Stimulated activated memory B cell treated with anti-CD40 and anti-IgM and Interleukin-4, amounts not matched to agents 10 μg/mL and 1 μg/mL and 100 μg/mL, for 72 hours (primary cell): ENCODE measurements at regions not wholly inside any gene's neighbourhood (a gene's known extent, or its start where the extent isn't known, plus 50 kb on each side); places are given as distances from the start of the nearest gene placed in this dataset.
"Not testable (repeated sequence)": the region's sequence is repeated elsewhere in the genome, so short reads cannot be mapped to it uniquely, and the experiment has no call there.

Source experiments
- ATAC-seq: fragments of 150-1000 bp; cut with Tn5 transposase; 2 replicates; pipeline ENCODE4 v1.10.0; 2021
- H3K27ac Mint-ChIP-seq: one replicate; pipeline ENCODE4 v1.8.0; 2022; ENCODE audit warnings: mild to moderate bottlenecking, mixed read lengths
- H3K27me3 Mint-ChIP-seq: one replicate; pipeline ENCODE4 v1.8.0; 2022; ENCODE audit warnings: mixed read lengths
- H3K36me3 Mint-ChIP-seq: one replicate; pipeline ENCODE4 v1.8.0; 2022; ENCODE audit warnings: mixed read lengths
- H3K4me1 Mint-ChIP-seq: one replicate; pipeline ENCODE4 v1.8.0; 2022; ENCODE audit warnings: mixed read lengths
- H3K4me3 Mint-ChIP-seq: one replicate; pipeline ENCODE4 v1.8.0; 2022; ENCODE audit warnings: mild to moderate bottlenecking, moderate library complexity, mixed read lengths
- H3K9me3 Mint-ChIP-seq: one replicate; pipeline ENCODE4 v1.8.0; 2022; ENCODE audit warnings: mixed read lengths

GRCh38 chr6:169098116-169098515, 155.5 kb downstream of the THBS2 start:
- no peaks in the 10 kb centered on the region for H3K4me1 Mint-ChIP-seq
- H3K27ac Mint-ChIP-seq, result no peak overlapping the region
- H3K36me3 Mint-ChIP-seq, result no peaks in the 10 kb centered on the region
- H3K9me3 Mint-ChIP-seq, result no peaks in the 10 kb centered on the region
- ATAC-seq, result no peak
- no peak overlapping the region for H3K4me3 Mint-ChIP-seq
- peaks cover 9% of the 10 kb centered on the region for H3K27me3 Mint-ChIP-seq

GRCh38 chr6:169097381-169097959, 156.2 kb downstream of the THBS2 start:
- no peak overlapping the region for H3K27ac Mint-ChIP-seq
- H3K36me3 Mint-ChIP-seq, result no peaks in the 10 kb centered on the region
- no peaks in the 10 kb centered on the region for H3K4me1 Mint-ChIP-seq
- H3K4me3 Mint-ChIP-seq, result no peak overlapping the region
- no peaks in the 10 kb centered on the region for H3K9me3 Mint-ChIP-seq
- no peak for ATAC-seq
- peaks cover 9% of the 10 kb centered on the region for H3K27me3 Mint-ChIP-seq

- Mint-ChIP-seq H3K27ac (no peak overlapping the region), H3K4me3 (no peak overlapping the region), H3K36me3 (no peaks in the 10 kb centered on the region), H3K27me3 (peaks cover 9% of the 10 kb centered on the region), H3K9me3 (peaks cover 6% of the 10 kb centered on the region), H3K4me1 (no peaks in the 10 kb centered on the region)
- ATAC-seq, result no peak
These were observed 157.3 kb downstream of the THBS2 start for GRCh38 chr6:169096388-169096787.

- Mint-ChIP-seq H3K36me3 (no peaks in the 10 kb centered on the region), H3K9me3 (peaks cover 14% of the 10 kb centered on the region), H3K27me3 (peaks cover 9% of the 10 kb centered on the region), H3K27ac (no peak overlapping the region), H3K4me1 (no peaks in the 10 kb centered on the region), H3K4me3 (no peak overlapping the region)
- no peak for ATAC-seq
These were observed 158.5 kb downstream of the THBS2 start for GRCh38 chr6:169095153-169095552.

- Mint-ChIP-seq H3K9me3 (peaks cover 19% of the 10 kb centered on the region), H3K27ac (no peak overlapping the region)
These were observed 159.1 kb downstream of the THBS2 start for GRCh38 chr6:169094552-169094950.

GRCh38 chr6:169093770-169094551, 159.7 kb downstream of the THBS2 start:
- peaks cover 9% of the 10 kb centered on the region for H3K27me3 Mint-ChIP-seq
- H3K36me3 Mint-ChIP-seq, result no peaks in the 10 kb centered on the region
- no peak overlapping the region for H3K27ac Mint-ChIP-seq
- no peak overlapping the region for H3K4me3 Mint-ChIP-seq
- H3K4me1 Mint-ChIP-seq, result no peaks in the 10 kb centered on the region
- peaks cover 20% of the 10 kb centered on the region for H3K9me3 Mint-ChIP-seq
- ATAC-seq, result no peak

More at GRCh38 chr6:169094552-169094950, 159.1 kb downstream of the THBS2 start:
- no peak for ATAC-seq
- H3K4me3 Mint-ChIP-seq, result no peak overlapping the region
- peaks cover 9% of the 10 kb centered on the region for H3K27me3 Mint-ChIP-seq
- no peaks in the 10 kb centered on the region for H3K4me1 Mint-ChIP-seq
- H3K36me3 Mint-ChIP-seq, result no peaks in the 10 kb centered on the region

- H3K36me3 Mint-ChIP-seq, result no peaks in the 10 kb centered on the region
- no peak overlapping the region for H3K4me3 Mint-ChIP-seq
- peaks cover 9% of the 10 kb centered on the region for H3K27me3 Mint-ChIP-seq
- H3K9me3 Mint-ChIP-seq, result peaks cover 22% of the 10 kb centered on the region
- no peak for ATAC-seq
- no peak overlapping the region for H3K27ac Mint-ChIP-seq
- H3K4me1 Mint-ChIP-seq, result no peaks in the 10 kb centered on the region
These were observed 160.5 kb downstream of the THBS2 start for GRCh38 chr6:169093066-169093723.

- no peaks in the 10 kb centered on the region for H3K36me3 Mint-ChIP-seq
- peaks cover 22% of the 10 kb centered on the region for H3K9me3 Mint-ChIP-seq
- H3K27ac Mint-ChIP-seq, result no peak overlapping the region
- H3K27me3 Mint-ChIP-seq, result peaks cover 2% of the 10 kb centered on the region
- H3K4me3 Mint-ChIP-seq, result no peak overlapping the region
- no peak for ATAC-seq
- H3K4me1 Mint-ChIP-seq, result no peaks in the 10 kb centered on the region
These were observed 161.3 kb downstream of the THBS2 start for GRCh38 chr6:169092375-169092774.

GRCh38 chr6:169090514-169091127, 163.0 kb downstream of the THBS2 start:
- H3K9me3 Mint-ChIP-seq, result peaks cover 22% of the 10 kb centered on the region
- H3K4me1 Mint-ChIP-seq, ATAC-seq, H3K27ac Mint-ChIP-seq, H3K36me3 Mint-ChIP-seq, H3K27me3 Mint-ChIP-seq, H3K4me3 Mint-ChIP-seq: not testable (repeated sequence)

- Mint-ChIP-seq H3K4me3 (no peak overlapping the region), H3K27me3 (no peaks in the 10 kb centered on the region), H3K36me3 (no peaks in the 10 kb centered on the region), H3K27ac (no peak overlapping the region), H3K9me3 (peaks cover 22% of the 10 kb centered on the region), H3K4me1 (no peaks in the 10 kb centered on the region)
- no peak for ATAC-seq
These were observed 164.9 kb downstream of the THBS2 start for GRCh38 chr6:169088762-169089161.

GRCh38 chr6:169087443-169088041, 166.1 kb downstream of the THBS2 start:
- no peak for ATAC-seq
- no peaks in the 10 kb centered on the region for H3K36me3 Mint-ChIP-seq
- no peaks in the 10 kb centered on the region for H3K4me1 Mint-ChIP-seq
- no peaks in the 10 kb centered on the region for H3K27me3 Mint-ChIP-seq
- H3K27ac Mint-ChIP-seq, result no peak overlapping the region
- no peak overlapping the region for H3K4me3 Mint-ChIP-seq
- peaks cover 22% of the 10 kb centered on the region for H3K9me3 Mint-ChIP-seq

- H3K9me3 Mint-ChIP-seq, result peaks cover 17% of the 10 kb centered on the region
- not testable (repeated sequence) for H3K4me1 Mint-ChIP-seq, H3K27ac Mint-ChIP-seq, H3K27me3 Mint-ChIP-seq, H3K36me3 Mint-ChIP-seq, ATAC-seq, H3K4me3 Mint-ChIP-seq
These were observed 167.0 kb downstream of the THBS2 start for GRCh38 chr6:169086616-169087015.

- H3K9me3 Mint-ChIP-seq, result peaks cover 14% of the 10 kb centered on the region
- H3K27ac Mint-ChIP-seq, result no peak overlapping the region
- ATAC-seq, result no peak
- no peak overlapping the region for H3K4me3 Mint-ChIP-seq
- no peaks in the 10 kb centered on the region for H3K4me1 Mint-ChIP-seq
- no peaks in the 10 kb centered on the region for H3K27me3 Mint-ChIP-seq
- no peaks in the 10 kb centered on the region for H3K36me3 Mint-ChIP-seq
These were observed 167.6 kb downstream of the THBS2 start for GRCh38 chr6:169086020-169086419.

- H3K4me3 Mint-ChIP-seq, result no peak overlapping the region
- peaks cover 9% of the 10 kb centered on the region for H3K9me3 Mint-ChIP-seq
- H3K4me1 Mint-ChIP-seq, result no peaks in the 10 kb centered on the region
- no peaks in the 10 kb centered on the region for H3K27me3 Mint-ChIP-seq
- no peak for ATAC-seq
- no peaks in the 10 kb centered on the region for H3K36me3 Mint-ChIP-seq
- H3K27ac Mint-ChIP-seq, result no peak overlapping the region
These were observed 168.2 kb downstream of the THBS2 start for GRCh38 chr6:169085466-169085865.

GRCh38 chr6:169084557-169084956, 169.1 kb downstream of the THBS2 start:
- not testable (repeated sequence) for ATAC-seq, H3K27ac Mint-ChIP-seq, H3K4me1 Mint-ChIP-seq, H3K36me3 Mint-ChIP-seq, H3K4me3 Mint-ChIP-seq, H3K27me3 Mint-ChIP-seq, H3K9me3 Mint-ChIP-seq
